ES-I3 (cell line): ENCODE measurements at regions not wholly inside any gene's neighbourhood (a gene's known extent, or its start where the extent isn't known, plus 50 kb on each side); places are given as distances from the start of the nearest gene placed in this dataset.
"Not testable (repeated sequence)": the region's sequence is repeated elsewhere in the genome, so short reads cannot be mapped to it uniquely, and the experiment has no call there.

Source experiments
- H3K36me3 ChIP-seq: 2 replicates; pipeline ENCODE4 v1.6.1; 2013; ENCODE audit warnings: mild to moderate bottlenecking, low read length, control low read depth, moderate library complexity; ENCODE audit not compliant: insufficient read depth
- H3K4me1 ChIP-seq: 2 replicates; pipeline ENCODE4 v1.6.1; 2013; ENCODE audit warnings: mild to moderate bottlenecking, control low read depth, low read length; ENCODE audit not compliant: insufficient read depth
- H3K9ac ChIP-seq: 2 replicates; pipeline ENCODE4 v1.6.1; 2013; ENCODE audit warnings: low read depth, mild to moderate bottlenecking, low read length, moderate library complexity
- H3K9me3 ChIP-seq: 2 replicates; pipeline ENCODE4 v1.6.1; 2013; ENCODE audit warnings: mild to moderate bottlenecking, low read length, moderate library complexity; ENCODE audit not compliant: control insufficient read depth, insufficient read depth

DNA sequence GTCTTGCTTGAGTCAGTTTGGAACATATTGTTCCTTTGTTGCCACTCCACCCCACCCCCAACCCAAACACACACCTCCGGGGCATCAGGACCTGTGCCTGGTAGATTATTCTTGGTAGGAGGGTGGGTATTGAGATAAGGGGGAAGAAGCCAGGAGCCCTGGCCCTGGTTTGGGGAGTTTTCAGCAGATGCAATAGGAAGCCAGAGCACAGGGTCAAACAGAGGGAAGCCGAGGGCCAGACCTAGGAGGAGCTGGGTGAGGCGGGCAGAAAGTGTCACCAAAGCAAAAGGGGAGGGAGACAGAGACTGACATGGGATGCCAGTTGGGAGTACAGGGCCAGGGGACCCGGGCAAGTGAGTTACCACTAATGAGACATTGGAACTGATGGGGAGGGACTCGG is 163.1 kb downstream of the RPLP1 start:
- H3K4me1 ChIP-seq = no peaks in the 10 kb centered on the region
- H3K9me3 ChIP-seq = no peaks in the 10 kb centered on the region
- no peak overlapping the region for H3K9ac ChIP-seq
- H3K36me3 ChIP-seq = no peaks in the 10 kb centered on the region

DNA sequence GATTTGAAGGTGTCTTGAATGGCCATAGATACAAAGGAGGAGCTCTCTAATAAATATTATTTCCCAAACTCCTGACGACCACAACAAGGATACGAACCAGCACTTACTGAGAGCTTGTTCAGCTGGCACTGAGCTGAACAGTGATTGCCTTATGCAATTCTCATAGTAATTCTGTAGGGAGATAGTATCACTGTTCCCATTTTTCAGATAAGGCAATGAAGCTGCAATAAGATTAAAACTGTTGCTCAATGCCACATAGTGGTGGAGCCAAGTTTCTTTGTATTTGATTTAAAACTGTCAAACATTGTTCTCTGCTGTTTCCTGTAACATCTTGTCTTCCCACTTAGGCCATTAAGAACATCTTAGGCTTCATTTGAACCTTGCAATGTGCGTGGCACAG is 163.9 kb downstream of the RPLP1 start:
- Histone ChIP-seq H3K9ac (no peak overlapping the region), H3K9me3 (no peaks in the 10 kb centered on the region), H3K36me3 (no peaks in the 10 kb centered on the region), H3K4me1 (no peaks in the 10 kb centered on the region)

DNA sequence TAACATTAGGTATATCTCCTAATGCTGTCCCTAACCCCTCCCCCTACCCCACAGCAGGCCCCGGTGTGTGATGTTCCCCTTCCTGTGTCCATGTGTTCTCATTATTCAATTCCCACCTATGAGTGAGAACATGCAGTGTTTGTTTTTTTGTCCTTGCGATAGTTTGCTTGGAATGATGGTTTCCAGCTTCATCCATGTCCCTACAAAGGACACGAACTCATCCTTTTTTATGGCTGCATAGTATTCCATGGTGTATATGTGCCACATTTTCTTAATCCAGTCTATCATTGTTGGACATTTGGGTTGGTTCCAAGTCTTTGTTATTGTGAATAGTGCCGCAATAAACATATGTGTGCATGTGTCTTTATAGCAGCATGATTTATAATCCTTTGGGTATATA is 164.5 kb downstream of the RPLP1 start:
- not testable (repeated sequence) for H3K9ac ChIP-seq, H3K4me1 ChIP-seq, H3K9me3 ChIP-seq, H3K36me3 ChIP-seq

DNA sequence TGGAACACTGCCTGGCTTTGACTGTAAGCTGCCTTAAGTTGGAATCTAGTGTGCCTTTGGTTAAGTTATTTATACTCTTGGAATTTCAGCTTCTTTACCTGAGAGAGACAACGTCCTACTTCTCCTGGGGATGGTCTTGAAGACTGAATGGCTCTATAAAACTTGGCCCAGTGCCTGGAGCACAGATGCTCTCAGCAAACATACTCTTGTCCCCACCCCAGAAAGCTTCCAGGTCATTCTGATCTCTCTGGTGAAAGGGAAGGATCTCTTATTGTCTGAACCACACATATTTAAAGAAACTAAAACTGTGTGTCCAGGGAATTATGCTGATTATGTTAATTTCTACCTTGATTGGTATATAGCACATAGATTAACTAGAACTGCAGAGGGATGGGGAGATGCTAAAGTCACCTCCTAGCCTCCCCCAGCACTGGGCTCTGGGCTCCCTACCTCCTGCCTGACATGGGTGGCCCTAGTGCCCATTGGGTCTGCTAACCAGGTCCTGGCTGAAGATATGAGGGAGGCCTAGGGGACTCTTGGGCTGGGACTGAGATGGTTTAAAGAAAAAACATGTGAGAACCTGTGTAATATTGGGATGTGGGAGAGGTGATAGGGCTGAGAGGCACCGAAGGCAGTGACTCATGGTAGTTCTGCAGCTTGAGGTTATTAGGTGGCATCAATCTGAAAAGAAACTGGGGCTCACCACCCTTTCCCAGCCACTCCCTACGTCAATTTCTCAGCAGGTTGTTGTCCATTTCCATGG is 171.0 kb downstream of the RPLP1 start:
- Histone ChIP-seq H3K36me3 (no peaks in the 10 kb centered on the region), H3K9ac (no peak overlapping the region), H3K9me3 (no peaks in the 10 kb centered on the region), H3K4me1 (no peaks in the 10 kb centered on the region)

GRCh38 chr15:69624155-69624520 is 171.5 kb downstream of the RPLP1 start:
- Histone ChIP-seq H3K9ac (no peak overlapping the region), H3K4me1 (no peaks in the 10 kb centered on the region), H3K9me3 (no peaks in the 10 kb centered on the region), H3K36me3 (no peaks in the 10 kb centered on the region)

DNA sequence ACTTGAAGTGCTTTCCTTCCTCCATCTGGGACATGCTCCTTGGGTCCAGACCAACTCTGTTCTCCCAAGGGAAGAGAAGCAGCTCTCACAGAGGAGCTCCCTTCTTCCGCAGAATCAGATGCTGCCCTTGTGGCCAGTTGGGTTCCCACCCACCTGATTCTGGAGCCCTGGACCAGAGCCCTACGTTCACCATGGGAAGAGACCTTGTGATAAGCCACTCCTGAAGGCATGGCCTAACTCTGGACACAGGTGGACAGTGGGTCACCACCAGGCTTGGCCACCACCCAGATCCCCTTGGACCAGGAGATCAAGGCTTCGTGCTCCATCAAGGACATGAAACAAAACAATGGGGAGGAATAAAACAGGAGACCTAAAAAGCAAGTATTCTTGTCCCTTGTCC is 172.2 kb downstream of the RPLP1 start:
- Histone ChIP-seq H3K4me1 (no peaks in the 10 kb centered on the region), H3K9ac (no peak overlapping the region), H3K9me3 (no peaks in the 10 kb centered on the region), H3K36me3 (no peaks in the 10 kb centered on the region)

- H3K9me3 ChIP-seq = no peaks in the 10 kb centered on the region
- H3K36me3 ChIP-seq = no peaks in the 10 kb centered on the region
- no peak overlapping the region for H3K9ac ChIP-seq
- no peaks in the 10 kb centered on the region for H3K4me1 ChIP-seq
These were observed 172.7 kb downstream of the RPLP1 start for GRCh38 chr15:69625328-69625727.

GRCh38 chr15:69626095-69627066 is 173.8 kb downstream of the RPLP1 start:
- Histone ChIP-seq H3K4me1 (no peaks in the 10 kb centered on the region), H3K9me3 (no peaks in the 10 kb centered on the region), H3K36me3 (no peaks in the 10 kb centered on the region), H3K9ac (no peak overlapping the region)

DNA sequence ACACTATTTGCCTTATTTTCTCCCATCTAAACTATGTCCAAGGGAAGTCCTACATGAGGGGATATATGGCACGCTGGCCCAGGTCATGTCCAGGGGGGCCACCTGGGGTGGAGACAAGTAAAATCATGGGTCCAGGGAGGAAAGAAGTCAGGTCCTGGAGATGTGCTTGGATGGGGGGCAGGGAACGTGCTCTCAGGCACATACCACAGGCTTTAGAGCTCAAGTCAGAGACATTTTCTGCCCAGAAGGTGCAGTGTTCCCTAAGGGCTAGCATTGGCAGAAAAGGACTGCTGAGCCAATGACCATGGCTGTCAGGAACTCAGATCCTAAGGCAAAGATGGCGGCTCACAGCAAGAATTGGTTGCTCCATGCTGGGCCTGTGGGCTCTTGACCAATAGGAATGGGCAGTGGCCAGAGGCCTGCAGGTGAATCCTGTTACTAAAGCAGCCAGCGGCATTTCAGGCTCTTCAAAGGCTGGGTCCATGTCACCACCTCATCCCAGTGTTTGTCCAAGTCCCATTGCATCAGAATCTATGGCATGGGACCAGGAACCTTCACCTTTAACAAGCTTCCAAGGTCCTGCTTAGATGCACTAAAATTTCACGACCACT is 175.0 kb downstream of the RPLP1 start:
- Histone ChIP-seq H3K4me1 (no peaks in the 10 kb centered on the region), H3K9me3 (no peaks in the 10 kb centered on the region), H3K36me3 (no peaks in the 10 kb centered on the region), H3K9ac (no peak overlapping the region)

DNA sequence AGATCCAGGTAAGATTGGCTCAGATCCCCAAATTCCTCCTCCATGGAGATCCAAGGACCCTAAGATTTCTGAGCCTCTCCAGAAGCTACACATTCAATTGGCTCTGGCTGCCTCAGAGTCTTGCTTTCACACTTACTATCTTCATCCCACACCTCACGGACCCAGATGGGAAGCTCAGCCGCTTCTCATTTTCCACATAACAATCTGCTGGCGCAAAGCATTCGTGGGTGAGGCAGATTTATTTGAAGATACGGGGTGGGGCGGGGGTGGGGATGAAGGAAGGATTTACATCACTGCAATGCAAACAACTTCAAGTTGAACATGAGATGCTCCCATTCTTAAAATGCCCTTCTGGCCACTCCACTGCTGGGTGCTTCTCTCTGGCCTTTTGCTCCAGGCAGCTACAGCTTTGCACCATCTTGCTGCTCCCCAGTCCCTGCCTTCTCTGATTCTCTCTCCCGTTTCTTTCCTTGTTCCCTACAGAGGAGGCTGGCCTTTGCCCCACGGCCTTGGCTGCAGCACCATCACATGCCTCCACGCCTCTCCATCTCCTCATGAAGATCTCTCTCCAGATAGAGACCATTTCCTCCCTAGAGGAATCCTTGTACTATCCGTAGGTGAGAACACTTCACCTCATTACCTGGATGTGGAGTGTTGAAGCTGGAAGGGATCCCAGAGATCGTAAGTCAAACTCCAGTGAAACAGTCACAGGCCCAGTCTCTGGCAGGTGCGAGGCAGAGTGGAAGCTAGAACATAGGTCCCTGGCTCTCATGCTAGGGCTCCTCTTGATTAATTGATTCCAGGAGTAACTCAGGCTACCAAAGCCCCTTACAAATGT is 175.9 kb downstream of the RPLP1 start:
- H3K9ac ChIP-seq = no peak overlapping the region
- H3K9me3 ChIP-seq = no peaks in the 10 kb centered on the region
- H3K4me1 ChIP-seq = no peaks in the 10 kb centered on the region
- H3K36me3 ChIP-seq = no peaks in the 10 kb centered on the region

GRCh38 chr15:69629631-69630161 is 177.1 kb downstream of the RPLP1 start:
- H3K9me3 ChIP-seq = no peaks in the 10 kb centered on the region
- no peaks in the 10 kb centered on the region for H3K36me3 ChIP-seq
- no peaks in the 10 kb centered on the region for H3K4me1 ChIP-seq
- H3K9ac ChIP-seq = no peak overlapping the region

- Histone ChIP-seq H3K9ac (no peak overlapping the region), H3K9me3 (no peaks in the 10 kb centered on the region), H3K4me1 (no peaks in the 10 kb centered on the region), H3K36me3 (no peaks in the 10 kb centered on the region)
These were observed 178.4 kb downstream of the RPLP1 start for GRCh38 chr15:69631005-69631404.

GRCh38 chr15:69631978-69632377 is 179.4 kb downstream of the RPLP1 start:
- Histone ChIP-seq H3K9me3 (no peaks in the 10 kb centered on the region), H3K4me1 (no peaks in the 10 kb centered on the region), H3K9ac (no peak overlapping the region), H3K36me3 (no peaks in the 10 kb centered on the region)

GRCh38 chr15:69634860-69635259 is 182.2 kb downstream of the RPLP1 start:
- no peaks in the 10 kb centered on the region for H3K9me3 ChIP-seq
- no peaks in the 10 kb centered on the region for H3K36me3 ChIP-seq
- H3K4me1 ChIP-seq = no peaks in the 10 kb centered on the region

More at GRCh38 chr15:69634860-69635259, 182.2 kb downstream of the RPLP1 start:
- H3K9ac ChIP-seq = no peak overlapping the region
